Common myeloid progenitor, CD34-positive (primary cell): ENCODE measurements at regions not wholly inside any gene's neighbourhood (a gene's known extent, or its start where the extent isn't known, plus 50 kb on each side); places are given as distances from the start of the nearest gene placed in this dataset.
"Not testable (repeated sequence)": the region's sequence is repeated elsewhere in the genome, so short reads cannot be mapped to it uniquely, and the experiment has no call there.

Experiments
- CTCF ChIA-PET: fragments of 350-600 bp; sonication (Branson Sonifier 250); formaldehyde crosslinking; loops from one replicate; lab custom pipeline; 2021; ENCODE audit warnings: antibody characterized with exemption; lab: Charles Lee
- POLR2A ChIA-PET: fragments of 350-600 bp; sonication (Branson Sonifier 250); formaldehyde crosslinking; loops from one replicate; lab custom pipeline; 2021; ENCODE audit warnings: antibody characterized with exemption; lab: Charles Lee
- DNase-seq, 3 donors: peaks; one replicate each; pipeline versions ENCODE4 v3.0.0 to v3.0.0-alpha.2; 2013
- H3K27ac ChIP-seq, 2 experiments: 1 replicate in 1 of 2; 2 replicates in 1 of 2; pipeline ENCODE4 v1.7.0; 2013; ENCODE audit warnings: inconsistent platforms in 2 of 2, low read length in 2 of 2, mild to moderate bottlenecking in 2 of 2, low read depth in 1 of 2, moderate library complexity in 1 of 2; ENCODE audit not compliant: severe bottlenecking in 2 of 2, insufficient read depth in 1 of 2, poor library complexity in 1 of 2
- H3K27me3 ChIP-seq, 5 experiments: replicated peaks in 2 of 5; 1 replicate in 3 of 5; 2 replicates in 2 of 5; pipeline versions ENCODE4 v1.6.1 to v1.7.0; 2013; ENCODE audit warnings: low read length in 4 of 5, mild to moderate bottlenecking in 2 of 5, moderate library complexity in 2 of 5, inconsistent platforms in 1 of 5; ENCODE audit not compliant: insufficient read depth in 5 of 5, control insufficient read depth in 4 of 5
- H3K36me3 ChIP-seq, 4 experiments: 1 replicate in 2 of 4; 2 replicates in 2 of 4; pipeline versions ENCODE4 v1.6.1 to v1.7.0; 2013; ENCODE audit warnings: low read length in 3 of 4, control low read depth in 1 of 4, mild to moderate bottlenecking in 1 of 4; ENCODE audit not compliant: control insufficient read depth in 4 of 4, insufficient read depth in 4 of 4
- H3K4me1 ChIP-seq, 4 experiments: 1 replicate in 3 of 4; 2 replicates in 1 of 4; pipeline versions ENCODE4 v1.6.1 to v1.7.1; 2013; ENCODE audit warnings: low read length in 3 of 4, mild to moderate bottlenecking in 3 of 4, control low read depth in 1 of 4, inconsistent platforms in 1 of 4, moderate library complexity in 1 of 4; ENCODE audit not compliant: control insufficient read depth in 4 of 4, insufficient read depth in 4 of 4; ENCODE audit errors: control extremely low read depth in 1 of 4
- H3K4me3 ChIP-seq, 7 experiments: 1 replicate in 4 of 7; 2 replicates in 3 of 7; pipeline versions ENCODE4 v1.5.1 to v1.7.0; 2013; ENCODE audit warnings: mild to moderate bottlenecking in 7 of 7, low read length in 6 of 7, moderate library complexity in 6 of 7, inconsistent platforms in 2 of 7, low read depth in 2 of 7, control low read depth in 1 of 7; ENCODE audit not compliant: insufficient read depth in 4 of 7, control insufficient read depth in 1 of 7; ENCODE audit errors: extremely low read depth in 1 of 7
- H3K9me3 ChIP-seq, 5 experiments: 1 replicate in 4 of 5; 2 replicates in 1 of 5; pipeline versions ENCODE4 v1.6.1 to v1.7.1; 2013; ENCODE audit warnings: low read length in 4 of 5, mild to moderate bottlenecking in 2 of 5, inconsistent platforms in 1 of 5, low read depth in 1 of 5, moderate library complexity in 1 of 5; ENCODE audit not compliant: control insufficient read depth in 4 of 5, insufficient read depth in 2 of 5; ENCODE audit errors: control extremely low read depth in 1 of 5
- WGBS: methylation state at CpG from one replicate; pipeline ENCODE4 v1.1.5; 2013; ENCODE audit not compliant: insufficient coverage; 5-methylcytosine and 5-hydroxymethylcytosine counted together

DNA sequence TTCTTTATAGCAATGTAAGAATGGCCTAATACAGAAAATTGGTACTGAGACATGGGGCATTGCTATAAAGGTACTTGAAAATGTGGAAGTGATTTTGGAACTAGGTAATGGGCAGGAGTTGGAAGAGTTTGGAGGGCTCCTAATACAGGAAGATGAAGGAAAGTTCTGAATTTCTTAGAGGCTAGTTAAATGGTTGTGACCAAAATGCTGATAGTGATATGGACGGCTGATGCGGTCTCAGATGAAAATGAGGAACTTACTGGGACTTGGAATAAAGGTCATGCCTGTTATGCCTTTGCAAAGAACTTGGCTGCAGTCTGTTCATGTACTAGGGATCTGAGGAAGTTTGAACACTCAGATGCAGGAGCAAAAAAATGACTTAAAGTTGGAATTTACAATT lies 132.2 kb upstream of the ZNG1F start:
- CTCF ChIA-PET, H3K36me3 ChIP-seq, H3K9me3 ChIP-seq, H3K27me3 ChIP-seq, POLR2A ChIA-PET, H3K4me3 ChIP-seq, H3K27ac ChIP-seq, H3K4me1 ChIP-seq: not testable (repeated sequence)
- peak in 1 of 3 donors; percentile 52 for DNase-seq
- WGBS = no CpG with 5 or more reads among the region's 2 CpGs

DNA sequence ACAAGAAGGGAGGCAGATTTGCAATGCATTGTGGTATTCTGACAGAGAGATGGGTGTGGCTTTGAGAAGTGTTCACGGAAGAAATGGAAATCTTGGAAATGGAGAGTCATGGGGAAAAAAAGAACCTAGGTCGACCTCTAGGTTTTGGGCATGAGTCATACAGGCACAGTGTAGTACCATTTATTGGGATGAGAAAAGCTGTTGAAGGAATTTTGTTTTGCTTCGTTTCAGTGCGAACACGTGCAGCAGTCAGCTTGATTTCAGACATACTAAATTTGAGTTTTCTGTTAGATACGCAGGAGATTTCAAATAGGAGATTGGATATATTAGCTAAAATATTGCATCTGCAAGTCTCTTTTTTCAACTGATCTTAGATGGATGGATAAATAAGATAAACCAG lies 119.8 kb upstream of the ZNG1F start:
- 40% methylated on average over 1 of the region's 6 CpGs for WGBS
- H3K9me3 ChIP-seq, H3K4me3 ChIP-seq, CTCF ChIA-PET, POLR2A ChIA-PET, H3K36me3 ChIP-seq, H3K27me3 ChIP-seq, H3K27ac ChIP-seq, H3K4me1 ChIP-seq: not testable (repeated sequence)
- DNase-seq = peak in 1 of 3 donors; percentile 0

DNA sequence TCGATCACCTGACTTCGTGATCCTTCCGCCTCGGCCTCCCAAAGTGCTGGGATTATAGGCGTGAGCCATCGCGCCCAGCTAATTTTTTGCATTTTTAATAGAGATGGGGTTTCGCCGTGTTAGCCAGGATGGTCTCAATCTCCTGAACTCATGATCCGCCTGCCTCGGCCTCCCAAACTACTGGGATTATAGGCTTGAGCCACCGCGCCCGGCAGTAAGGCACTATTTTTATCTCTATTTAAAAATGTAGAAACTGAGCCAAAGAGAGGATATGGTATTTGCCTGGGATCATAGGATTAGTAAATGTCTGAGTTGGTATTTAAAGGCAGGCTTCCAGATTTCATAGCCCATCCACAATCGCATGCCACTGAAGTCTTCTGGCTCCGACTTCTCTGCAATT lies 96.6 kb upstream of the ZNG1F start:
- 100% methylated on average over 1 of the region's 16 CpGs for WGBS

DNA sequence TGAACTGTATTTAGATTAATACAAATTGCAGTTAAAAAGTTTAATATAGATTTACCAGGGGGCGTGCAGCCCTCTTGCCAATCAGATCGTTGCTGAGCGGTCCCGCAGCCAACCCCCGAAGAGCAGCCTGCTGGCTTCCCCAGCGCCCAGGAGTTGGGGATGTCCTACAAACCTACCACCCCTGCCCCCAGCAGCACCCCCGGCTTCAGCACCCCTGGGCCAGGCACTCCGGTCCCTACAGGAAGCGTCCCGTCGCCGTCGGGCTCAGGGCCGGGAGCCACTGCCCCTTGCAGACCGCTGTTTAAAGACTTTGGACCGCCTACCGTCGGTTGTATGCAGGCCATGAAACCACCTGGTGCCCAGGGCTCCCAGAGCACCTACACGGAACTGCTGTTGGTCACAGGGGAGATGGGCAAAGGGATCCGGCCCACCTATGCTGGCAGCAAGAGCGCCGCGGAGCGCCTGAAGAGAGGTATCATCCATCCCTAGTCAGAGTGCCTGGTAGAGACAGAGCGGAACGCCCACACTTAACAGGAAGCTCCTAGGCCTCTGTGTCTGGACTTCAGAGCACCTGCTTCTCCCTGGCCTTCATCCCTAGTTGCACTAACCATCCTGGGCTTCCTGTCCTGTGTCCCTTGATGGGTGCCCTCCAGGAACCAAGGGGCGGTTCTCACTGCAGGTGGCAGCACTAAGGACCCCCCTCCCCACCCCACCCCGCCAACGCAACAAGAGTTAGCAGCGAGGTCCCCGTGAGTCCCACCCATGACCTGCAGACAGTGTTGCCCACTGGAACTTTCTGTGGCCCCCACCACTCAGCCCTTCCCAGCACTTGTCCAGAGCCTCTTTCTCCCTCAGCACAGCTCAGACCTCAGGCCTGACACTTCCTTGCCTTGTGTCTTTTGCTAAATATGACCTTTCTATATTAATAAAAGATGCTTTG lies 91.5 kb upstream of the ZNG1F start:
- WGBS = no CpG with 5 or more reads among the region's 31 CpGs
- H3K27ac ChIP-seq, POLR2A ChIA-PET: not testable (repeated sequence)

More for the DNA sequence above, 96.6 kb upstream of the ZNG1F start:
- DNase-seq, H3K4me3 ChIP-seq, POLR2A ChIA-PET, H3K9me3 ChIP-seq, CTCF ChIA-PET, H3K27ac ChIP-seq, H3K27me3 ChIP-seq, H3K4me1 ChIP-seq, H3K36me3 ChIP-seq: not testable (repeated sequence)

DNA sequence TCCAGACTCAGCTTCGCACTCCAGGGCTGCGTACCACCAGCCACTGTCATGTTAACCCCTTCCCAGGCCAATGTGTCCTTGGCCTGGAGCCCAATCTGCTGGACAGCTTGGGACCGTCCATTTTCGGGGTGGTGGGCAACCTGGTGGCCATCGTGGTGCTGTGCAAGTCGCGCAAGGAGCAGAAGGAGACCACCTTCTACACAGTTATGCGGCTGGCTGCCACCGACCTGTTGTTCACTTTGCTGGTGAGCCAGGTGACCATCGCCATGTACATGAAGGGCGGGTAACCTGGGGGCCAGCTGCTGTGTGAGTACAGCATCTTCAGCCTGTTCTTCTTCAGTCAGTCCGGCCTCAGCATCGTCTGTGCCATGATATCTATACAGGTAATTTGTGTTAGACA lies 90.3 kb upstream of the ZNG1F start:
- no CpG with 5 or more reads among the region's 13 CpGs for WGBS
- H3K27ac ChIP-seq, H3K9me3 ChIP-seq, DNase-seq, POLR2A ChIA-PET, H3K36me3 ChIP-seq, CTCF ChIA-PET, H3K27me3 ChIP-seq, H3K4me1 ChIP-seq, H3K4me3 ChIP-seq: not testable (repeated sequence)

More for the DNA sequence above, 91.5 kb upstream of the ZNG1F start:
- H3K27me3 ChIP-seq, H3K4me1 ChIP-seq, H3K36me3 ChIP-seq, DNase-seq, H3K4me3 ChIP-seq, H3K9me3 ChIP-seq, CTCF ChIA-PET: not testable (repeated sequence)

DNA sequence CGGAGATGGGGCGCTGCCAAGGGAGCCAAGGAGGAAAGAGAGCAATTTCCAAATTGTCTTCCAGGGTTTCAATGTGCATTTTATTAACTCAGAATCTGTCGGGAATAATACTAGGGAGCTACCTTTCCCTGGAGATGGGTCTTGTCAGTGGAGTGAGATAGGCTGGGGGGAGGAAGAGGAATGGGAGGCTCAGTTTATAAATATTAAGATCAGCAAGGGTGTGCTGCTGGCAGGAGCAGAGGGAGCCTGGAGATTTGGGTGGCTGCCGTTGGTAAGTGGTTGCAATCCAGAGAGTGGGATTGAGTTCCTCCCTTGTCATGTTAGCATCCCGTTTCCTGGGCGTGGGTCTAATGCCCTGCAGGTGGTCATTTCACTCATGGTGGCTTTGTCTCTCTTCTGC lies 89.9 kb upstream of the ZNG1F start:
- no CpG with 5 or more reads among the region's 6 CpGs for WGBS
- POLR2A ChIA-PET = not testable (repeated sequence)

DNA sequence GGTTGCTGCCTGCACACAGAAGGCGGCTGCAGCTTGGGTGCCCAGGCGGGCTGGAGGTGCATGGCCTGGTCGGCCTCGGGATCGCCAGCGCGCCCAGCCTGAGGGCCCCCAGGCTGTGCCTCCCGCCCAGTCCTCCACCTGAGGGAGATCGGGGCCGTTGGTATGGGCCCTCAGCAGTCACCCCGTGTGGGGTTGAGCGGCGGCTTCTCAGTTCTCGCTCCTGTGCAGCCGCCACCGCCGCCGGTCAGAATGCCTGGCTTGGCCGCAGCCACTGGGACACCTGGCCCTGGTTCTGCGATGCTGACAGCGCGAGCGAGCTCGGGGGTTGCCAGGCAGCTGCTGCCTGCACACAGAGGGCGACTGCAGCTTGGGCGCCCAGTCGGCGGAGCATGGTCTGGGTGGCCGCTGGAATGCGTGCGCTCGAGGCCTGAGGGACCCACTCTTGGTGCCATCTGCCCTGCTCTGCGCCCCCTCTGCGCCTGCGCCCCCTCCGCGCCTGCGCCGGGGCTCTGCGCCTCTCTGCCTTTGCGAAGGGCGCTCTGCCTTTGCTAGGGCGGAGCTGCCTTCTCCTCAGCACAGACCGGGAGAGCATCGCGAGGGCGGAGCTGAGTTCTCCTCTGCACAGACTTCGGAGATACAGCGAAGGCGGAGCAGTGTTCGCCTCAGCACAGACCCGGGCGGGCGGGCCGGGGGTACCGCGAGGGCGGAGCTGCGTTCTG lies 84.6 kb upstream of the ZNG1F start:
- H3K27ac ChIP-seq, H3K36me3 ChIP-seq, CTCF ChIA-PET, POLR2A ChIA-PET, H3K9me3 ChIP-seq, H3K27me3 ChIP-seq, H3K4me1 ChIP-seq: not testable (repeated sequence)
- WGBS = 4% methylated on average over 23 of the region's 59 CpGs
- peak overlapping the region in 5 of 7 experiments; percentile 4 to 70 (median 56) for H3K4me3 ChIP-seq
- peak; percentile 60 to 88 (median 76) for DNase-seq

More for the DNA sequence above, 89.9 kb upstream of the ZNG1F start:
- H3K4me3 ChIP-seq, H3K27me3 ChIP-seq, DNase-seq, H3K9me3 ChIP-seq, H3K4me1 ChIP-seq, H3K36me3 ChIP-seq, H3K27ac ChIP-seq, CTCF ChIA-PET: not testable (repeated sequence)
